ENCODE measurements at regions not wholly inside any gene's neighbourhood (a gene's known extent, or its start where the extent isn't known, plus 50 kb on each side); places are given as distances from the start of the nearest gene placed in this dataset.

GRCh38 chr6:16922282-16922681 lies 161.0 kb upstream of the ATXN1 start:
- no peak for TF ChIP-seq CTCF (IDR thresholded peaks at IDR 0.05; ENCODE audit: insufficient read depth, low read length)
- no peak overlapping the region for H3K4me3 ChIP-seq (ENCODE audit: low read depth, low read length)
- DNase-seq (ENCODE audit: low read depth): no peak

- TF ChIP-seq CTCF (IDR thresholded peaks at IDR 0.05; ENCODE audit: insufficient read depth, low read length): no peak
- peak; percentile 9 for DNase-seq (ENCODE audit: low read depth)
Measured at GRCh38 chr6:16921399-16922110, 160.3 kb upstream of the ATXN1 start.

GRCh38 chr6:16918586-16918985 lies 157.3 kb upstream of the ATXN1 start:
- no peak for DNase-seq (ENCODE audit: low read depth)
- no peak for TF ChIP-seq CTCF (IDR thresholded peaks at IDR 0.05; ENCODE audit: insufficient read depth, low read length)

More at GRCh38 chr6:16921399-16922110, 160.3 kb upstream of the ATXN1 start:
- H3K4me3 ChIP-seq (ENCODE audit: low read depth, low read length): no peak overlapping the region

GRCh38 chr6:16914184-16914583 lies 152.9 kb upstream of the ATXN1 start:
- TF ChIP-seq CTCF (IDR thresholded peaks at IDR 0.05; ENCODE audit: insufficient read depth, low read length): no peak
- DNase-seq (ENCODE audit: low read depth): no peak
- H3K4me3 ChIP-seq (ENCODE audit: low read depth, low read length): no peak overlapping the region

More at GRCh38 chr6:16918586-16918985, 157.3 kb upstream of the ATXN1 start:
- H3K4me3 ChIP-seq (ENCODE audit: low read depth, low read length): no peak overlapping the region

GRCh38 chr6:16912756-16913155 lies 151.5 kb upstream of the ATXN1 start:
- DNase-seq (ENCODE audit: low read depth): no peak
- no peak for TF ChIP-seq CTCF (IDR thresholded peaks at IDR 0.05; ENCODE audit: insufficient read depth, low read length)
- no peak overlapping the region for H3K4me3 ChIP-seq (ENCODE audit: low read depth, low read length)

- TF ChIP-seq CTCF (IDR thresholded peaks at IDR 0.05; ENCODE audit: insufficient read depth, low read length): no peak
- DNase-seq (ENCODE audit: low read depth): no peak
- H3K4me3 ChIP-seq (ENCODE audit: low read depth, low read length): no peak overlapping the region
Measured at GRCh38 chr6:16911088-16911487, 149.8 kb upstream of the ATXN1 start.
